ENCODE measurements at regions not wholly inside any gene's neighbourhood (a gene's known extent, or its start where the extent isn't known, plus 50 kb on each side); places are given as distances from the start of the nearest gene placed in this dataset.
A peak's percentile ranks its signal among the peaks of the same experiment; 100 is the strongest.

DNA sequence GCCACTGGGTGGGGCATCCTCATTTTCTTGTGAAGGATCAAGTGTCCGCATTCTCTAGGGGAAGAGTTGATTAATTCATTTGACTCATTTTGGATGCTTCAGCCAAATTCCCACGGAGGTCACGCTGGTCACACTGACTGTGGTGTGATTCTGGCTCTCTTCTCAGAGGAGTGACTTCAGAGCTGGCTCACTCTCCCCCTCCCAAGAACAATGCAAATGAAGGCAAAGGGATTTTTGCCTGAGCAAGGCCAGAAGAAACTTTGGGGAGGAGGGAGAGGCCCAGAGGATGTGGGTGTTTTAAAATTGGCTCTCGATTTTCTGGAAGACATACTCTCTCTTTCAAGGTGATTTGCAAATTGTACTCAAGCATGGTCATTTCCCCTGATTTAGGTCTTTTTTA, 51.1 kb upstream of the LMO2 start:
- H3K4me3 ChIP-seq, result no peak overlapping the region

DNA sequence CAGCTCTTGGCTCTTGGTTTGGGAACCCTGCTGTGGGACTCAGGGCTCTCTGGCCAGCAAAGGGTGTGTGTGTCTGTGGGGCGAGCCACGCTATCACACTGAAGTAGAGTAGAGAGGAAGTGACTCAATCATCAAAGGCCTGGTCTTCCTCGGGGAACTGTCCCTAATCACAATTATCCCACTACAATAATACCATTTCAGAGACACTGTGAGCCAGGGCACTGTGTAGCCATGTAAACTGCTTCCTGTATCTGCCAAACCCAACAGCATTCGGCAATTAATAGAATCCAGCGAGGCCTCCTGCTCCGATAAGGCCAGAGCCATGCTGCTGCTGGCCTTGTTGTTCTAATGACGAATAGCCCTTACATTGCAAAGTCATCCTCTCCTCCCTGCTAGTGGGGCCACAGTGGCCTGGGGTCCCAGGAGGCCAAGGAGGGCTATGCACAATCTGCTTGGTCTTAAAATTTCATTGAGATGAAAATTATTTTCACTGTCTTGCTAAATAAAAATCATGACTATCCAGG, 49.8 kb upstream of the LMO2 start:
- peak overlapping the region in 1 of 2 donors; percentile 1 for H3K27ac ChIP-seq (ENCODE audit: low read depth in 1 of 2, low read length in 1 of 2)
- no peak overlapping the region for H3K9ac ChIP-seq (ENCODE audit: insufficient read depth in 1 of 2, low read length in 2 of 2)
- no peaks in the 10 kb centered on the region for H3K27me3 ChIP-seq (ENCODE audit: control insufficient read depth in 3 of 3, insufficient read depth in 3 of 3, low read length in 2 of 3)
- WGBS, 2 donors, result 27 to 38% methylated on average over 7 of the region's 7 CpGs
- H3K9me3 ChIP-seq (ENCODE audit: control insufficient read depth in 4 of 4, insufficient read depth in 3 of 4, low read length in 3 of 4), result no peaks in the 10 kb centered on the region
- ATAC-seq (ENCODE audit: insufficient read depth, low FRiP score), result no peak
- TF ChIP-seq, protein P1, sequence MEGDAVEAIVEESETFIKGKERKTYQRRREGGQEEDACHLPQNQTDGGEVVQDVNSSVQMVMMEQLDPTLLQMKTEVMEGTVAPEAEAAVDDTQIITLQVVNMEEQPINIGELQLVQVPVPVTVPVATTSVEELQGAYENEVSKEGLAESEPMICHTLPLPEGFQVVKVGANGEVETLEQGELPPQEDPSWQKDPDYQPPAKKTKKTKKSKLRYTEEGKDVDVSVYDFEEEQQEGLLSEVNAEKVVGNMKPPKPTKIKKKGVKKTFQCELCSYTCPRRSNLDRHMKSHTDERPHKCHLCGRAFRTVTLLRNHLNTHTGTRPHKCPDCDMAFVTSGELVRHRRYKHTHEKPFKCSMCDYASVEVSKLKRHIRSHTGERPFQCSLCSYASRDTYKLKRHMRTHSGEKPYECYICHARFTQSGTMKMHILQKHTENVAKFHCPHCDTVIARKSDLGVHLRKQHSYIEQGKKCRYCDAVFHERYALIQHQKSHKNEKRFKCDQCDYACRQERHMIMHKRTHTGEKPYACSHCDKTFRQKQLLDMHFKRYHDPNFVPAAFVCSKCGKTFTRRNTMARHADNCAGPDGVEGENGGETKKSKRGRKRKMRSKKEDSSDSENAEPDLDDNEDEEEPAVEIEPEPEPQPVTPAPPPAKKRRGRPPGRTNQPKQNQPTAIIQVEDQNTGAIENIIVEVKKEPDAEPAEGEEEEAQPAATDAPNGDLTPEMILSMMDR (IDR thresholded peaks at IDR 0.05; ENCODE audit: control extremely low read depth, extremely low read depth), result no peak
- DNase-seq, result peak in 1 of 3 donors; percentile 15
- no peak overlapping the region for H3K4me3 ChIP-seq
- H3K4me1 ChIP-seq (ENCODE audit: control insufficient read depth in 5 of 5, insufficient read depth in 5 of 5, low read length in 5 of 5), result peaks cover 5 to 10% (median 6%) of the 10 kb centered on the region in 5 donors
- no peaks in the 10 kb centered on the region for H3K36me3 ChIP-seq (ENCODE audit: control insufficient read depth in 4 of 4, insufficient read depth in 4 of 4, low read length in 4 of 4)

More for the DNA sequence above, 51.1 kb upstream of the LMO2 start:
- Histone ChIP-seq H3K9me3 (ENCODE audit: control insufficient read depth in 4 of 4, insufficient read depth in 3 of 4, low read length in 3 of 4) (no peaks in the 10 kb centered on the region), H3K27ac (ENCODE audit: low read depth in 1 of 2, low read length in 1 of 2) (no peak overlapping the region), H3K9ac (ENCODE audit: insufficient read depth in 1 of 2, low read length in 2 of 2) (no peak overlapping the region), H3K4me1 (ENCODE audit: control insufficient read depth in 5 of 5, insufficient read depth in 5 of 5, low read length in 5 of 5) (peaks cover 0 to 5% (median 0%) of the 10 kb centered on the region in 5 donors), H3K36me3 (ENCODE audit: control insufficient read depth in 4 of 4, insufficient read depth in 4 of 4, low read length in 4 of 4) (no peaks in the 10 kb centered on the region), H3K27me3 (ENCODE audit: control insufficient read depth in 3 of 3, insufficient read depth in 3 of 3, low read length in 2 of 3) (no peaks in the 10 kb centered on the region)
- WGBS, 2 donors, result 46 to 61% methylated on average over 4 of the region's 4 CpGs
- ATAC-seq (ENCODE audit: insufficient read depth, low FRiP score) (peak; percentile 69), DNase-seq (no peak)
- TF ChIP-seq, protein P1 (IDR thresholded peaks at IDR 0.05; ENCODE audit: control extremely low read depth, extremely low read depth), result no peak

Data from lung (tissue), 11 donors.